NCI-H1417 (cell line): ENCODE measurements at regions not wholly inside any gene's neighbourhood (a gene's known extent, or its start where the extent isn't known, plus 50 kb on each side); places are given as distances from the start of the nearest gene placed in this dataset.
"Not testable (repeated sequence)": the region's sequence is repeated elsewhere in the genome, so short reads cannot be mapped to it uniquely, and the experiment has no call there.

Experiments used
- DNase-seq, 3 experiments: peaks; one replicate each; lab custom pipeline; 2025; lab: John Stamatoyannopoulos, UW

DNA sequence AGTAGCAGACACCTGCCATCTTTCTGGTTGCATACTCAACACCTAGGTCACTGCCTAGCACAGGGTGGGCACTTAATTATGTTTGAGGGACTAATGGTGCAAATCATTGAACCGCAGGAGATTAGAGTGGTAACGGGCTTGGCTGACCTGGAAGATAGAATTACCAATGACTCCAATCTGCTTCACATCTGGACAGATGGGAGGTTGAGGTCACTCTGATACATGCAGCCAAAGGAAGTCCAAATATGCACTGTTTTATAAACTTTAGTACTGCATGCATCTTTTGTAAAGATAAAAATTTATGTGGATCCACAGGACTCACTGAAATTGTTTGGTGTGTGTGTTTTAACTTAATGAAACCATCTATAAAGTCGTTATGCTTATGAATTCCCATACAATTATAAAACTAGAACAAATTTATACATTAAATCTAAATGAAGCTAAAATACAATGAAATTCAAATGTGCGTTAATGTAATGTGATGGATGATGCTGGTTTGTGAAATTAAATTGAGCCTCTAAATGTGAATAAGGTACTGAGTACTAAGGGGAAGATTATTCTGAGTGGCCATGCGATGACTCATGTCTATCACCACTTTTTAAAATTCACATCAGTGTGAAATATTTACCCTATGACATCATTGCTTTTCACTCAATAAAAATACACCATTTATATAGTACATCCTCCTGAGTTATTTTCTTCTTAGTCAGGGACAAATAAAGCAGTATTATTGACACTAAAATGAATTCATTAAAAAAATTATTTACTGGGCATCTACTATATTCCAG lies 224.7 kb upstream of the FAM78B start:
- DNase-seq = no peak

DNA sequence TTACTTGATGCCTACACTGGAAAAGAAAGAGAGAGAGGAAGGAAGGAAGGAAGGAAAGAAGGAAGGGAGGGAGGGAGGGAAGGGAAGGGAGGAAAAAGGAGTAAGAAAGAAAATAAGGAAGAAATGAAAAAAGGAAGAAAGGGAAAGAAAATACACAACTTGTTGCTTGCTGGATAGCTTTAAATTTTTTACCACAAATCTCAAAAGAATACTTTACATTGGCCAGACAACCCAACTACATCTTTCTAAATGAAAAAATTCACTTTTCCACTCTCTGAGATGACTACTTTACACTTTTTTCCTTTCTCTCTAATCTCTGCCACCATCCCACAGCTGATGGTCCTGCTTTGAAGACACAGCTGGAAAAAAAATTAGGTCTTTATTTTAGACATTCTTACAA lies 228.9 kb upstream of the FAM78B start:
- no peak for DNase-seq

DNA sequence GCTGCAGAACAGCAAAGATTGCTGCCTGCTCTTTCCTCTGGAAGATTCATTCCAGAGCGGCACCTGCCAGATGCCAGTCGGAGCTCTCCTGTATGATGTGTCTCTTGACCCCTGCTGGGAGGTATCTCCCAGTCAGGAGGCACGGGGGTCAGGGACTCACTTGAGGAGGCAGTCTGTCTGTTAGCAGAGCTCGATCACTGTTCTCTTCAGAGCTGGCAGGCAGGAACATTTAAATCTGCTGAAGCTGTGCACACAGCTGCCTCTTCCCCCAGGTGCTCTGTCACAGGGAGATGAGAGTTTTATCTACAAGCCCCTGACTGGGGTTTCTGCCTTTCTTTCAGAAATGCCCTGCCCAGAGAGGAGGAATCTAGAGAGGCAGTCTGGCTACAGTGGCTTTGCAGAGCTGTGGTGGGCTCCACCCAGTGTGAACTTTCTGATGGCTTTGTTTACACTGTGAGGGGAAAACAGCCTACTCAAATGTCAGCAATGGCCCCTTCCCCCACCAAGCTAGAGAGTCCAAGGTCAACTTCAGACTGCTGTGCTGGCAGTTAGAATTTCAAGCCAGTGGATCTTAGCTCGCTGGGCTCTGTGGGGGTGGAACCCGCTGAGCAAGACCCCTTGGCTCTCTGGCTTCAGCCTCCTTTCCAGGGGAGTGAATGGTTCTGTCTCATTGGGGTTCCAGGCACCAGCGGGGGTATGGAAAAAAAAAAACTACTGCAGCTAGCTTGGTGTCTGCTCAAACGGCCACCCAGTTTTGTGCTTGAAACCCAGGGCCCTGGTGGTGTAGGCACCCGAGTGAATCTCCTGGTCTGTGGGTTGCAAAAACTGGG lies 242.7 kb upstream of the FAM78B start:
- peak in 2 of 3 experiments; percentile 7 to 8 for DNase-seq

DNA sequence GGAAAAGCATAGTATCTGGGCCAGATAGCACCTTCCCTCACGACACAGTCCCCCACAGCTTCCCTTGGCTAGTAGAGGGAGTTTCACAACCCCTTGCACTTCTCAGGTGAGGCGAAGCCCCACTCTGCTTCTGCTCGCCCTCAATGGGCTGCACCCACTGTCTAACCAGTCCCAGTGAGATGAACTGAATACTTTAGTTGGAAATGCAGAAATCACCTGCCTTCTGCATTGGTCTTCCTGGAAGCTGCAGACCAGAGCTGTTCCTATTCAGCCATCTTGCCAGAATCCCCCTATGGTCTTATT lies 243.2 kb upstream of the FAM78B start:
- no peak for DNase-seq

DNA sequence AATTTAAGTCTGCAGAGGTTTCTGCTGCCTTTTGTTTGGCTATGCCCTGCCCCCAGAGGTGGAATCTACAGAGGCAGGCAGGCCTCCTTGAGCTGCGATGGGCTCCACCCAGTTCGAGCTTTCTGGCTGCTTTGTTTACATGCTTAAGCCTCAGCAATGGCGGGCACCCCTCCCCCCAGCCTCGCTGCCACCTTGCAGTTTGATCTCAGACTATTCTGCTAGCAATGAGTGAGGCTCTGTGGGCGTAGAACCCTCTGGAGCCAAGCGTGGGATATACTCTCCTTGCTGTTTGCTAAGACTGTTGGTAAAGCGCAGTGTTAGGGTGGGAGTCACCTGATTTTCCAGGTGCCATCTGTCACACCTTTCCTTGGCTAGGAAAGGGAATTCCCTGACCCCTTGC lies 250.0 kb upstream of the FAM78B start:
- not testable (repeated sequence) for DNase-seq

DNA sequence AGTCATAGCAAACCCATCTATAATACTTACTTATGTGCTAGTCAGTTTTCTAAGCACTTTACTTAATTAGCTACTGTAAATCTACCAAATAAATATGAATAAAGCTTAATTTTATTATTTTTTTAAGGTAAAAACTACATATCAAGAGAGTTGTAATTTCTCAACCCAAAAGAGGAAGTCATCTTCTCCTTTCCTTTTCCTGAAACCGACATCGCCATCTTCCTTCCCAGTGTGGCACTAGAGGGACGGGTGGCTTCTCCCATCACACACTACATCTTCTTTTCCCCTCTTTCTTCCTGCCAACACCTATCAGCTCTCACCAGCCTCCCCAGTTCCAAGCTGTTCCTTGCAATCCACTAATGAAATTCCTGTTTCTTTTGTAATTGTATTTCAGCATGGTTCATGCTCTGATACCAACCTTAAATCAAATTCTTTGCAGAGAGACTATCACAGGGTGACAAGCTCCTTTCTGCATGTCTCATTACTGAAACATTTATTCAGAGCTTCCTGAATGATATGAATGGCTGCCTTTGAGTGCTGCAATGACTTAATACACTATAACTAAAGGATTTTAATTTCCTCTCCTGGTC lies 251.6 kb upstream of the FAM78B start:
- no peak for DNase-seq

DNA sequence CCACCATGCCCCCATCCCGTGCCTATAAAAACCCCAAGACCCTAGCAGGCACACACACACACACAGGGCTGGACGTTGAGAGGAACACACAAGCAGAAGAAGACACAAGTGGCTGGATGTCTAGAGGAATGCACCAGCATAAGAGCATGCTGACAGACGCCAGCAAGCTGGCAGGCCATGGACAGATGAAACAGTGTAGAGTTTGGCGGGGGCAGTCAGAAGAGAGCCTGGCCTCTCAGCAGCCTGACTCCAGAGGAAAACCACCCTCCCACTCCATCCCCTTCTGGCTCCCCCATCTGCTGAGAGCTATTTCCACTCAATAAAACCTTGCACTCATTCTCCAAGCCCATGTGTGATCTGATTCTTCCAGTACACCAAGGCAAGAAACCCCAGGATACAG lies 255.8 kb upstream of the FAM78B start:
- not testable (repeated sequence) for DNase-seq

DNA sequence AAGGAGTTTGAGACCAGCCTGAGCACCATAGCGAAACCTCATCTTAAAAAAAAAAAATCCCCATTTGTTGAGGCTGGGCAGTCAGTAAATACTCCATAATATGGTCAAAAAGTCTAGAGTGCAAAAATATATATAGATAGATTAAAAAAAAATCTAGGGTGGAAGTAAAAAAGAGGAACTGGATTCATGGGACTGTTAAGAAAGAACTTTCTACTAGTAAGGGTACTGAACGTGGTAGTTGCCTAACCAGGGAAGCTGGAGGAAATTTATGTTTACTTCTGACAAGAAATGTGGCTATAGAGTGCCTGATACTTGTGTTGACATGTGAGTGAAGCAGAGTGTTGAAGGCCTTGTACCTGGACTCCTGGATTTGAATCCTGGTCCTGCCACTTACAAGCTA lies 265.9 kb upstream of the FAM78B start:
- DNase-seq = no peak

DNA sequence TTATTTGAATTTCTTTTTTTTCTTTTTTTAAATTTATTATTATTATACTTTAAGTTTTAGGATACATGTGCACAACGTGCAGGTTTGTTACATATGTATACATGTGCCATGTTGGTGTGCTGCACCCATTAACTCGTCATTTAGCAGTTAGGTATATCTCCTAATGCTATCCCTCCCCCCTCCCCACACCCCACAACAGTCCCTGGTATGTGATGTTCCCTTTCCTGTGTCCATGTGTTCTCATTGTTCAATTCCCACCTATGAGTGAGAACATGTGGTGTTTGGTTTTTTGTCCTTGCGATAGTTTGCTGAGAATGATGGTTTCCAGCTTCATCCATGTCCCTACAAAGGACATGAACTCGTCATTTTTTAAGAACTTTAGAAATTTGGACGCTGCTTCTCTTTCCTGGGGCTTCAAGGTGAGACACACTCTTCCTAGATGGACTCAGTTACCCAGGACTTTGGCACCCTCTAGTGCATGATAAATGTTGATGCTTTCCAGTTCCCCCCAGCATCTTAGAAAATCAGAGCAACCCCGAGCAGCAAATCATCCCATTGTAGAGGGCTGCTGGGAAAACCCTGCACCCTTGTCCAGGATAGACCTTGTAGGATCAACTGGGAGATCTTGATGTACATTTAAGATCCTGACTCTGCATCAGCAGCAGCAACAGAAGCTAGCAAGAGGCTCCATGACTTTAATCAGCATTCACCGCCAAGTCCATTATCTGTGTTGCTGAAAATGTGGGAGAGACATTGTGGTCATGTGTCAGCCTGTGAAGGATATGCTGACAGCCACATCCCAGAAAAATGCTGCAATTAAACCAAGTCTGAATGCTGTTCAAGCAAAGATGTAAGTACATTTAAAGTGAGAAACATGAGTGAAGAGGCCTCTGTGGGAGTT lies 266.9 kb upstream of the FAM78B start:
- peak; percentile 20 to 77 (median 25) for DNase-seq

DNA sequence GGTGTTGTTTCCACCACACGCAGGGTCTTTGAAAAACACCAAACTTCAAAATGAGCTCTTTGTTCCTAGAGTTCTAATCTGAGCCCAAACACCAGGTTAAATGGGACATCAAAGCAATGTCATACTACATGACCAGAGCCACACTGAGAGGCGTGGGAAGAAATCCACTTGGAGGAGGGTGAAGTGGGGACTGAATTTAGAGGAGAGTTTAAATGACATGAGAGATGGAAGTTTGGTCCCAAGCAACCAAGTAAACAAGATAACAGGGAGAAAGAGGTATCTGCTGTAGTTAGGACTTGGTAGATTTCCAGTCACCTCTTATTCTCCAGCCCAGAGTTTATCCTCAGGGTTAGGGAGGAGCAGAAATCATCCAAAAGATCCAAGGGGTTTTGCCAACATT lies 290.9 kb upstream of the FAM78B start:
- no peak for DNase-seq

DNA sequence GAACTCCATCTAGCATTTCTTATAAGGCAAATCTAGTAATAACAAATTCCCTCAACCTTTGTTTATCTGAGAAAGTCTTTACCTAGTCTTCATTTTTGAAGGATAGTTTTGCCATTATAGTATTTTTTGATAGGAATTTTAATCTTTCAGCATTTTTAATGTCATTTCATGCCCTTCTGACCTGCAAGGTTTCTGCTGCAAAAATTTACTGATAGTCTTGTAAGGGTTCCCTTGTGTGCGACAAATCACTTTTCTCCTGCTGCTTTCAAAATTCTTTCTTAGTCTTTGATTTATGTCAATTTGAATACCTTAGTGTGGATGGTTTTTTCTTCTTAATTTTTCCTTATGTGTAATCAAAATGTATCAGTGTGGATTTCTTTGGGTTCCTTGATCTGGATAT lies 297.5 kb upstream of the FAM78B start:
- DNase-seq = no peak

DNA sequence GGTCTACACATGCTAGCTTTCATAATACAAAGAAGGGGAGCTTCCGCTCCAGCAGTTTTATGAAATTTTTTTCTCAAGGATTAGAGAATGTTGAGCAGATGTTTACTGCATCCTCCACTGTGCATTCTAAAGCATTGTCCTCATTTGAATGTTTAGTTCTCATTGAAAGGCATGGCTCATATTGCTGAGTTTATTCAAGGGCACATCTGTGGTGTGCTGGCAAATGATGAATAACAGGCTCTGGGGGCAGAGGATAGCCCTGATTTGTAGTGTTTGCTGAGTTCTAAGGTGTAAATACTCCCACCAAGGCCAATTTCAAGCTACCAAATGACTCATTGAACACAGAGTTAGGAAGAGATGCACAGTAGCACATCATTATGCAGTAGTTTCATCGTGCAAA lies 303.2 kb upstream of the FAM78B start:
- DNase-seq = no peak

DNA sequence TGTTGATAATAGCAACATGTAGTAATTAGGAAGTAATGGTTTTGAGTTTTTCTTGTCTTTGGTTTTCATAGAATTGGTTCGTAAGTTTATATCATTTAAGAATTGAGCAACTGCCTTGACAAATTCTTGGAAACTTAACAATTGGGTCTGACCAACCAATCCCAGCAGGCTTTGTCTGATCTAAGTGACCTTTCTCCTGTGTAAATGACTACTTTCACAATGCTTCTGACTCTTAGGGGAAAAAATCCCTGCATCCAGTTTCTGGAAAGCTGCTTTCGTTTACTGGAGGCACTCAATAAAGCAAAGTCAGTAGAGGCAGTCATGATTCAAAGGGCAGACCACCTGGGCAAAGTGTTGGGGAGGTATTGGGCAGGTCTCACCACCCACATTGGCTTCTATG lies 303.6 kb upstream of the FAM78B start:
- DNase-seq = no peak

DNA sequence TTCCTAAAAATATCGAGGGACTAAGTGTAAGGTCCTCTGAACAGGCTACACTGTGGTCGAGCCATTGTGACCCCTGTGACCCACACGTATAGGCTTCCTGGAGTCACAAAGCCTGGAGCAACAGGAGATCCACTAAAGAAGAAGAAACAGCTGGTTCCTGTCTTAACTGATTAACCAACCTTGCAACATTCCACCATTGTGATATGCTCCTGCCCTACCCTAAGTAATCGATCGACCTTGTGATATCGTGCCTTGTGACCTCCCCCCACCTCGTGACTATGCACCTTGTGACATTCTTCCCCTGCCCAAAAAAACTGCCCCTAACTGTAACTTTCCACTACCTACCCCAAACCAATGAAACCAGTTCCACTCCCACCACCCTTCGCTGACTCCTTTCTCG lies 304.6 kb upstream of the FAM78B start:
- DNase-seq = no peak

DNA sequence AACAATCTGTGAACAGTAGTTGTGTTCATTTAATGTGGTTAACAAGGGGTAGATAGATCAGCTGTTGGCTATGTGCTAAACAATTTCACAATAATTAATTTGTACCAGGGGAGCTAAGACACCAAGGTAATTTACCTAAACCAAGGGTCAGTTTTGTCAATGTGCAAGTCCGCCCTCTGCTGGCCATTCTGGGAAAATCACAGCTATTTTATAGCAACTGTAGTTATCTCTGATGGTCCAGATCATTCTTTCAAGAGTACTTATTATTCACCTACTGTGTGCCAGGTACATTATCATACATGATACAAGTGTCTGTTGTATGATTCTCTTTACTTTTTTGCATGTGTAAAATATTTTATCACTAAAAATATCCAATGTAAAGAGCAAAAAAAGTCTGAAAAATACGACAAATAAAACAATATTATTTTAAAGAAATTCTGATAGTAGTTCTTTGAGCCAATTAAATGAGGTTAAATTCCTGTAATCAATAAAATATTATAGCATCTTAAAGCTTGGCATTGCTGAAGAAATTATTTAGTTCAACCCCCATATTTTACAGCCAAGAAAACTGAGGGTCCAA lies 312.3 kb upstream of the FAM78B start:
- DNase-seq = peak; percentile 33 to 82 (median 75)

DNA sequence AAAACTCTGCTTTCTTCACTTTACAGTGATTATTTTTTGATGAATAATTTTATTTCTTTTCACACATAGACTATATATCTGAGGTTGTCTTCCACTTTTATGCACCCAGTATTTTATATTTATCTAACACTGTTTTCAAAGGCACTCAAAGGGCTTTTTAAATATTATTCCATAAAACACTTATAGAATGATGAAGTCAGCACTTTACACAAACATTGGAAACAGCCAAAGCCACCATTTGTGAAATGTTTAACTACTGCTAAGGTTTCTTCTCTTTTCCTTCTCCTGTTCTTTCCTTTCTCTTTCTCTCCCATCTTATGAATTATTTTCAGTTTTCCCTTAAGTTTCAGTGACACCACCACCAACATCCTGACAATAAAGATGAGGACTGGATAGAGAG lies 317.7 kb upstream of the FAM78B start:
- no peak for DNase-seq

DNA sequence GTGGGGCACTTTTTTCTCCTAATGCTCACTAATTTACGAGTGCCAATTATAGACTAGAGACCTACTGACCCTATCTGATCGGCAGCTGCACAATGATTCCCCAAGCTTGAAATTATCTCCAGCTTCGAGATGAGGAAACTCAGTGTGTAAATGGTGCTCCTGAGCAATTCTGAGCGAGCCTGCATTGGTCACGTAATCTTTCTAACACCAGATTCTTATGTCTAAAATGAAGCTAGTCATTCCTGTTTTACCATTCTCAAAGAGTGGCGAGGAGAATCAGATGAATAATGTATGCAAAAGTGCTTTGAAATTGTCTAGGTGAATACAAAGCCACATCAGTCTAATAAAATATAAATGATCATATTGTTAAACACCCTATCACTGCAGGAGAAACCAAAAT lies 318.1 kb upstream of the FAM78B start:
- peak in 1 of 3 experiments; percentile 22 for DNase-seq

DNA sequence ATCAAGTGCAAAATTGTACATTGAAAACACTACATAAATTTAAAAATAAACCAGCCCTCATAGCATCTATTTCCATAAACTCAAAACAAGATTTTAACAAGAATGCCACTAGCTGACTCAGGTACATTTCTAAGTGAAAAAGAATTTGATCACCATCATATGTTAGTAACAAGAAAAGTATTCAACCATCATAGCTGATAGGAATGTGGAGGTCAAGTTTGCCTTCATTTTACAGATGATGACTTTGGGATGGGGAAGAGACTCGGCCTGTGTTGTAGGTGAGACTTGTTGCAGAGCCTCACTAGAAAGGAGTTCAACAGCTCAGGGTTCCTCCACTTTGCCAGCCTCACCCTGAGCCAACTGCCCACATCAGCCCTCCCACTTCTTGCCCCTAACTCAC lies 318.8 kb upstream of the FAM78B start:
- DNase-seq = no peak

DNA sequence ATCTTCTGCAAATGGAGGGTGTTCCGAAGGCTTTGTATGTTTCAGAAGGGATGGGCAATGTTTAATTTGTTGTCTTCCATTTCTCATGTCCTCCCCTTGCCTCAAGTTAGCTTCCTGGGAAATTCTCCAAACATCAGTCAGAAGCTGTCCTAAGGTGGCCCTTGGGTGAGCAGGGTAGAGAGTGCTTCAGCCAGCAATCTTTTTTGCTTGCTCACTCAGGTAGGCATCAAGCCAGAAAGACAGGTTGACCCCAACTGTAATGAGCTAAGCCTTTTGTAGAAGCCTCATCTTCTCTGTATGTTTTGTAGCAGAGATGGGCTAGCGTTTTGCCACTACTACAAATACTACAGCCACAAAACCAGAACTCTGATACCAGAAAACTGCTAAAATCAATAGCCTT lies 321.5 kb upstream of the FAM78B start:
- no peak for DNase-seq

DNA sequence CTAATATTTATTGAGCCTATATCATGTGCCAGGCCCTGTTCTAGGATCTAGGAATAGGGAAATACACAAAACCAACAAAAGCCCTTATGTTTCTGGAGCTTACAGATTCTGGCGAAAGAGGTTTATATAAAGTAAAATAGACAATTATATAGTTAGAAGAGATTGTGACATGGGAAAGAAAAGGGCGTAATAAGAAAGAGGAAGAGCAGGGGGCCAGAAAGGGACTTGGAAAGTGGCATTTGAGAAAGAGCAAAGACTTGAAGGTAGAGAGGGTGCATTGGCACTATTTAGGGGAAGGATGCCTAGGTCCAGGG lies 322.5 kb upstream of the FAM78B start:
- DNase-seq = no peak

DNA sequence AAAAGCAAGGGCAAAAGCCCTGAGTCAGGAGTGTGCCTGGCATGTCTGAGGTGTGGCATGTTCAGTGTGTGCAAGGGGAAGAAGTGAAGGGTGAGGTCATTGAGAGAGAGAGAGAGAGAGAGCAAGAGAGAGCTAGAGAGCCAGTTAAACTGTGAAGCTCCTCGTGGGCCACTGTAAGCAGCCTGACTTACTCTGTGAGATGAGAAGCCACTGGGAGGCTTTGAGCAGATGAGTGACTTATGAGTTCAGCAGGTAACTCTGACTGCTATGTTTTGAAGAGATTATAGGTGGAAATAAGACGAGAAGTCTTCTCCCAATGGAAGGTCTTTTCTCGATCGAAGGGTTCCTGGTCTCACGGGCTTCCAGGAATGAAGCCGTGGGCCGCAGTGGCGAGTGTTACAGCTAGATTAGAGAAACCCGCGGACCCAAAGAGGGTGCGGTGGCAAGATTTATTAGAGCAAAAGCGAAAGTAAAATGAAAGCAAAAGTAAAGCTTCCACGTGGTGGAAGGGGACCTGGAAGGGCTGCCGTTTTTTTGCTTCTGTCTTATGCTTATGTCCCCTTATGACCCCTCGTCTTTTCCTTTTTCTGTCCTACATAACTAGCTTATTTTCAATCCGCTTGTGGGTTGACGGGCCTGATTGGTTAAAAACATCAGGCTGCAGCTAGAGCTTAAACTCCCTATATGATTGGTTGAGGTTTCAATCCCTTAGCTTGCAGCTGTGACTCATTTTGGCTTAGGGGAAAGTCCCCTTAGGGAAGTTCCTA lies 323.1 kb upstream of the FAM78B start:
- peak; percentile 54 to 85 (median 76) for DNase-seq
